ENCODE measurements at regions not wholly inside any gene's neighbourhood (a gene's known extent, or its start where the extent isn't known, plus 50 kb on each side); places are given as distances from the start of the nearest gene placed in this dataset.

GRCh38 chr9:99431103-99431502 lies 209.0 kb downstream of the SEC61B start:
- intact Hi-C loops (cut with micrococcal nuclease; ENCODE audit: unreplicated experiment), result no loop called here
- in situ Hi-C loops (cut with HindIII; ENCODE audit: extremely low pct_ligation_motif_present, low pct_unique_long_range_greater_than_20kb), result no loop called here
- no TSS peak for BruUV-seq (replicated peaks)
- Histone ChIP-seq H3K27ac (ENCODE audit: extremely low read length, insufficient read depth, low read length) (no peak overlapping the region), H3K79me2 (ENCODE audit: insufficient read depth, low read length) (no peaks in the 10 kb centered on the region), H3K9ac (ENCODE audit: insufficient read depth, low read depth, low read length) (no peak overlapping the region), H3K4me2 (ENCODE audit: low read depth, low read length) (no peak overlapping the region), H3K27me3 (ENCODE audit: control insufficient read depth in 1 of 2, insufficient read depth in 2 of 2, low read length in 2 of 2) (no peaks in the 10 kb centered on the region), H3K36me3 (replicated peaks in 1 of 2; ENCODE audit: control insufficient read depth in 1 of 2, insufficient read depth in 2 of 2, low read length in 2 of 2) (no peaks in the 10 kb centered on the region), H2AFZ (ENCODE audit: low read length) (no peak overlapping the region), H3K9me3 (ENCODE audit: low read length) (no peaks in the 10 kb centered on the region), H3K4me1 (ENCODE audit: insufficient read depth, low read length) (peaks cover 16% of the 10 kb centered on the region), H4K20me1 (ENCODE audit: insufficient read depth, low read length) (no peaks in the 10 kb centered on the region), H3K4me3 (replicated peaks in 1 of 3; ENCODE audit: insufficient read depth in 1 of 3, low read depth in 2 of 3, low read length in 3 of 3) (no peak overlapping the region)
- ChIA-PET CTCF (ENCODE audit: low intra/inter-chr PET ratio, low total read pairs) (no interaction called here), POLR2A (no interaction called here)
- FAIRE-seq, result no peak
- TF ChIP-seq NAIF1 (CRISPR knock-in tag; IDR thresholded peaks at IDR 0.05; ENCODE audit: borderline replicate concordance), result no peak
- TF ChIP-seq FOXA3 (CRISPR knock-in tag; IDR thresholded peaks at IDR 0.05), result no peak
- no peak for TF ChIP-seq KLF6 (CRISPR knock-in tag; IDR thresholded peaks at IDR 0.05)
- no peak for TF ChIP-seq ZNF446 (CRISPR knock-in tag; IDR thresholded peaks at IDR 0.05)
- TF ChIP-seq NR2F2 (IDR thresholded peaks at IDR 0.05; ENCODE audit: borderline replicate concordance, low read depth), result no peak
- TF ChIP-seq CBX2 (IDR thresholded peaks at IDR 0.05; ENCODE audit: low read depth, low read length), result no peak
- no peak for TF ChIP-seq CBX2 (CRISPR knock-in tag; IDR thresholded peaks at IDR 0.05; ENCODE audit: low read depth)
- no peak for TF ChIP-seq THRA (CRISPR knock-in tag; IDR thresholded peaks at IDR 0.05; ENCODE audit: borderline replicate concordance)
- no peak for TF ChIP-seq SRF (IDR thresholded peaks at IDR 0.05; ENCODE audit: low read depth, low read length)
- no peak for TF ChIP-seq DMAP1 (CRISPR knock-in tag; IDR thresholded peaks at IDR 0.05)
- no peak for TF ChIP-seq TRIM24 (CRISPR knock-in tag; IDR thresholded peaks at IDR 0.05)
- TF ChIP-seq NFIC (IDR thresholded peaks at IDR 0.05; ENCODE audit: low read length), result no peak
- TF ChIP-seq ZNF331 (CRISPR knock-in tag; IDR thresholded peaks at IDR 0.05), result no peak
- no peak for ATAC-seq
- DNase-seq (ENCODE audit: low spot score), result no peak
- WGBS (ENCODE audit: low lambda C conversion rate), result 6% methylated on average over 1 of the region's 1 CpG
